DND-41 (cell line): ENCODE measurements at regions not wholly inside any gene's neighbourhood (a gene's known extent, or its start where the extent isn't known, plus 50 kb on each side); places are given as distances from the start of the nearest gene placed in this dataset.

ENCODE experiments used
- ATAC-seq: fragments of 200-7000 bp; cut with Tn5 transposase; 3 replicates; pipeline ENCODE4 v1.9.1; 2021; ENCODE audit warnings: low read depth; ENCODE audit not compliant: insufficient read depth
- DNase-seq: peaks from one replicate; pipeline ENCODE4 v3.0.0-alpha.2; 2020
- H2AFZ ChIP-seq: 2 replicates; pipeline ENCODE4 v1.6.0; 2012; ENCODE audit warnings: low read depth, low read length
- H3K27ac ChIP-seq: 2 replicates; pipeline ENCODE4 v1.5.1; 2012; ENCODE audit warnings: low read length, inconsistent platforms
- H3K27me3 ChIP-seq: fragments of 200-600 bp; sonication (generic); 2 replicates; pipeline ENCODE4 v1.6.0; 2012; ENCODE audit warnings: low read length, mild to moderate bottlenecking, inconsistent platforms; ENCODE audit not compliant: insufficient read depth, poor library complexity
- H3K36me3 ChIP-seq: 2 replicates; pipeline ENCODE4 v1.5.1; 2012; ENCODE audit warnings: low read length, inconsistent platforms; ENCODE audit not compliant: insufficient read depth
- H3K4me1 ChIP-seq: 2 replicates; pipeline ENCODE4 v1.5.1; 2012; ENCODE audit warnings: mild to moderate bottlenecking, low read length; ENCODE audit not compliant: insufficient read depth
- H3K4me2 ChIP-seq: 2 replicates; pipeline ENCODE4 v1.6.0; 2012; ENCODE audit warnings: mild to moderate bottlenecking, moderate library complexity, low read length, inconsistent platforms; ENCODE audit not compliant: insufficient read depth
- H3K4me3 ChIP-seq, 2 experiments: fragments of 200-600 bp in 1 of 2; shearing (Covaris generic) in 1 of 2; 2 replicates each; pipeline ENCODE4 v1.5.1; 2012 to 2016; ENCODE audit warnings: inconsistent platforms in 2 of 2, low read length in 2 of 2, mild to moderate bottlenecking in 2 of 2, low read depth in 1 of 2, moderate library complexity in 1 of 2
- H3K79me2 ChIP-seq: 2 replicates; pipeline ENCODE4 v1.6.0; 2012; ENCODE audit warnings: low read length, inconsistent platforms; ENCODE audit not compliant: insufficient read depth
- H3K9ac ChIP-seq: 2 replicates; pipeline ENCODE4 v1.6.0; 2012; ENCODE audit warnings: low read depth, mild to moderate bottlenecking, inconsistent platforms, low read length, moderate library complexity
- H3K9me3 ChIP-seq: 2 replicates; pipeline ENCODE4 v1.5.1; 2012; ENCODE audit warnings: low read length, moderate library complexity, mild to moderate bottlenecking, inconsistent platforms; ENCODE audit not compliant: insufficient read depth, severe bottlenecking
- H4K20me1 ChIP-seq: 2 replicates; pipeline ENCODE4 v1.6.0; 2012; ENCODE audit warnings: low read length; ENCODE audit not compliant: insufficient read depth
- EZH2 ChIP-seq: IDR thresholded peaks from 3 replicates; pipeline ENCODE4 v1.6.1; 2012; ENCODE audit warnings: borderline replicate concordance, low read depth, mild to moderate bottlenecking, moderate library complexity, low read length, inconsistent platforms; ENCODE audit not compliant: severe bottlenecking
- TF ChIP-seq, protein P1 (sequence below): IDR thresholded peaks from 2 replicates; pipeline ENCODE4 v1.5.1; 2012; ENCODE audit warnings: borderline replicate concordance, low read length, moderate library complexity, mild to moderate bottlenecking; ENCODE audit not compliant: poor library complexity, severe bottlenecking; ENCODE audit errors: extremely low read depth

DNA sequence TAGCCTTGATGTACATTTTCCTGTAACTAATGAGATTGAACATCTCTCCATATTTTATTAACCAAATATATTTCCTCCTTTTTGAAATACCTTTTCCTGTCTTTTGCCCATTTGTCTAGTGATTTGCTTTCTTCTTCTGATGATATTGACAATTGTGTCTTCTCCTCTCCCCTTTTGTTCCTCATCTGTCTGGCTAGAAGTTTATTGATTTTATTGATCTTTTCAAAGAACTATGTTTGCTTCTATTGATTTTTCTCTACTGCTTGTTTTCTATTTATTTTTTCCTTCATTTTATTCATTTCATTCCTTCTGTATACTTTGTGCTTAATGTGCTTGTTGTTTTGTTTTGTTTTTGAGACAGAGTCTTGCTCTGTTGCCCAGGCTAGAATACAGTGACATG, 181.4 kb upstream of the SMIM23 start:
- no peaks in the 10 kb centered on the region for H4K20me1 ChIP-seq
- H3K9ac ChIP-seq = no peak overlapping the region
- no peaks in the 10 kb centered on the region for H3K4me1 ChIP-seq
- no peak for TF ChIP-seq EZH2
- TF ChIP-seq, protein P1, sequence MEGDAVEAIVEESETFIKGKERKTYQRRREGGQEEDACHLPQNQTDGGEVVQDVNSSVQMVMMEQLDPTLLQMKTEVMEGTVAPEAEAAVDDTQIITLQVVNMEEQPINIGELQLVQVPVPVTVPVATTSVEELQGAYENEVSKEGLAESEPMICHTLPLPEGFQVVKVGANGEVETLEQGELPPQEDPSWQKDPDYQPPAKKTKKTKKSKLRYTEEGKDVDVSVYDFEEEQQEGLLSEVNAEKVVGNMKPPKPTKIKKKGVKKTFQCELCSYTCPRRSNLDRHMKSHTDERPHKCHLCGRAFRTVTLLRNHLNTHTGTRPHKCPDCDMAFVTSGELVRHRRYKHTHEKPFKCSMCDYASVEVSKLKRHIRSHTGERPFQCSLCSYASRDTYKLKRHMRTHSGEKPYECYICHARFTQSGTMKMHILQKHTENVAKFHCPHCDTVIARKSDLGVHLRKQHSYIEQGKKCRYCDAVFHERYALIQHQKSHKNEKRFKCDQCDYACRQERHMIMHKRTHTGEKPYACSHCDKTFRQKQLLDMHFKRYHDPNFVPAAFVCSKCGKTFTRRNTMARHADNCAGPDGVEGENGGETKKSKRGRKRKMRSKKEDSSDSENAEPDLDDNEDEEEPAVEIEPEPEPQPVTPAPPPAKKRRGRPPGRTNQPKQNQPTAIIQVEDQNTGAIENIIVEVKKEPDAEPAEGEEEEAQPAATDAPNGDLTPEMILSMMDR = no peak
- no peak for DNase-seq
- H3K4me3 ChIP-seq = no peak overlapping the region
- no peak for ATAC-seq
- no peak overlapping the region for H3K27ac ChIP-seq
- no peak overlapping the region for H3K4me2 ChIP-seq
- H3K9me3 ChIP-seq = no peaks in the 10 kb centered on the region
- no peaks in the 10 kb centered on the region for H3K79me2 ChIP-seq
- H2AFZ ChIP-seq = no peak overlapping the region
- peaks cover 5% of the 10 kb centered on the region for H3K27me3 ChIP-seq
- H3K36me3 ChIP-seq = no peaks in the 10 kb centered on the region

DNA sequence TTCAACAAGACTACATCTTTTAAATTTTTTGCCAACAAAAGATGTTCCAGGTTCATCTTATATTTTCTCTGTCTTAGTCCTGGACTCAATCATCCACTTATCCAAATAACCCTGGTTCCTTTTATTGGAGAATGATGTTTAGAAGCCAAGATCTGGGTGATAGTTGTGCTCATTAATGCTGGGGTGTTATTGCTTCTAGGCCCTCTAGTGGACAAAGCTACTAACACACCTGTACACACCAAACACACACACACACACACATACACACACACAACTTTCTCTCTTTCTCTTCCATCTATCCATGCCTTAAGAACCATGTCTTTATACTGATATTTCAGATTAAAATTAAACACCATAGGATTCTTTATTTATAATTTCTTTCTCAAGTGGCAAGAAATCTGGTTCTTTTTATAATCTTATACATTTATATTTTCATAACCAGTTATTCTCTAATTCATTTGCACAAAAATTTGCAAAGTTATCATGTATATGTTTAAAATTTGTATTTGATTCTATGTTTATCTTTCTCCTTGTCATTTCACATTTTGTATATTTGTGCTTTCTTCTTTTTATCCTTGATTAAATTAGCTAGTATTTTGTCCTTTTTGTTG, 179.1 kb upstream of the SMIM23 start:
- no peak overlapping the region for H3K9ac ChIP-seq
- no peaks in the 10 kb centered on the region for H3K9me3 ChIP-seq
- DNase-seq (no peak), ATAC-seq (no peak)
- no peaks in the 10 kb centered on the region for H3K4me1 ChIP-seq
- no peak overlapping the region for H3K4me2 ChIP-seq
- H3K27me3 ChIP-seq = peaks cover 2% of the 10 kb centered on the region
- no peaks in the 10 kb centered on the region for H4K20me1 ChIP-seq
- H2AFZ ChIP-seq = no peak overlapping the region
- no peaks in the 10 kb centered on the region for H3K36me3 ChIP-seq
- H3K27ac ChIP-seq = no peak overlapping the region
- H3K79me2 ChIP-seq = no peaks in the 10 kb centered on the region
- H3K4me3 ChIP-seq = no peak overlapping the region
- TF ChIP-seq, protein P1 = peak; percentile 62
- no peak for TF ChIP-seq EZH2

DNA sequence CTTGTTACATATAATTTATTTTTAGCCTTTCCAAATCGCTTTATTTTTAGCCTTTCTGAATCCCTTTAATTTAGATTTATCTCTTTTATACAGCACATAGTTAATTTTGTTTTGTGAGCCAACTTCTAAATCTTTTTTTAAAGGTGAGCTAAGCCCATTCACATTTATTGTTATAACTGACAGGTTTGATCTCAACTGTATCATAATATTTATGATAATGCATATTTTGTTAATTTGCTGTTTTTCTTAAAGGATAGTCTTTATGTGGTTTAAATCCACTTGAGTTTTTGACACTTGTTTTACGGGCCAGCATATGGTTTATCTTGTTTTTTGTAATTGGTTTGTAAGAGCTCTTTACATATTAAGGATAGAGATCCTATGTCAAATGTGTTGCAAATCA, 177.8 kb upstream of the SMIM23 start:
- H3K4me3 ChIP-seq = no peak overlapping the region
- no peak for DNase-seq
- H4K20me1 ChIP-seq = no peaks in the 10 kb centered on the region
- ATAC-seq = no peak
- no peak overlapping the region for H3K27ac ChIP-seq
- H3K36me3 ChIP-seq = no peaks in the 10 kb centered on the region
- H3K9ac ChIP-seq = no peak overlapping the region
- no peak overlapping the region for H3K4me2 ChIP-seq
- TF ChIP-seq EZH2 = no peak
- TF ChIP-seq, protein P1 = no peak
- no peaks in the 10 kb centered on the region for H3K27me3 ChIP-seq
- H3K79me2 ChIP-seq = no peaks in the 10 kb centered on the region
- no peaks in the 10 kb centered on the region for H3K9me3 ChIP-seq
- H2AFZ ChIP-seq = no peak overlapping the region
- no peaks in the 10 kb centered on the region for H3K4me1 ChIP-seq
